ENCODE measurements at regions not wholly inside any gene's neighbourhood (a gene's known extent, or its start where the extent isn't known, plus 50 kb on each side); places are given as distances from the start of the nearest gene placed in this dataset.

- DNase-seq (no peak), ATAC-seq (no peak)
- intact Hi-C loops (cut with micrococcal nuclease): no loop called here
Observed at GRCh38 chr15:69592954-69593353, 140.3 kb downstream of the RPLP1 start.

GRCh38 chr15:69593488-69593887, 140.9 kb downstream of the RPLP1 start:
- intact Hi-C loops (cut with micrococcal nuclease): no loop called here
- no peak for DNase-seq
- ATAC-seq: no peak

- DNase-seq (peak; percentile 64), ATAC-seq (peak; percentile 49)
- intact Hi-C loops (cut with micrococcal nuclease): no loop called here
Observed at GRCh38 chr15:69593981-69594966, 141.7 kb downstream of the RPLP1 start.

- intact Hi-C loops (cut with micrococcal nuclease): no loop called here
- DNase-seq: peak; percentile 87
- ATAC-seq: peak; percentile 96
Observed at GRCh38 chr15:69595009-69595791, 142.6 kb downstream of the RPLP1 start.

GRCh38 chr15:69597061-69597592, 144.5 kb downstream of the RPLP1 start:
- DNase-seq (no peak), ATAC-seq (no peak)
- intact Hi-C loops (cut with micrococcal nuclease): no loop called here

GRCh38 chr15:69599271-69599670, 146.7 kb downstream of the RPLP1 start:
- intact Hi-C loops (cut with micrococcal nuclease): no loop called here
- DNase-seq: no peak
- no peak for ATAC-seq

- ATAC-seq (no peak), DNase-seq (no peak)
- intact Hi-C loops (cut with micrococcal nuclease): no loop called here
Observed at GRCh38 chr15:69600556-69601085, 148.0 kb downstream of the RPLP1 start.

- ATAC-seq (no peak), DNase-seq (no peak)
- intact Hi-C loops (cut with micrococcal nuclease): no loop called here
Observed at GRCh38 chr15:69601711-69602504, 149.3 kb downstream of the RPLP1 start.

GRCh38 chr15:69602921-69603320, 150.3 kb downstream of the RPLP1 start:
- intact Hi-C loops (cut with micrococcal nuclease): no loop called here
- DNase-seq (no peak), ATAC-seq (no peak)

GRCh38 chr15:69603369-69604071, 150.9 kb downstream of the RPLP1 start:
- ATAC-seq: no peak
- intact Hi-C loops (cut with micrococcal nuclease): no loop called here
- no peak for DNase-seq

GRCh38 chr15:69604072-69604411, 151.4 kb downstream of the RPLP1 start:
- DNase-seq: no peak
- peak; percentile 21 for ATAC-seq
- intact Hi-C loops (cut with micrococcal nuclease): no loop called here

- intact Hi-C loops (cut with micrococcal nuclease): no loop called here
- no peak for ATAC-seq
- no peak for DNase-seq
Observed at GRCh38 chr15:69606144-69606543, 153.5 kb downstream of the RPLP1 start.

- intact Hi-C loops (cut with micrococcal nuclease): no loop called here
- DNase-seq: no peak
- ATAC-seq: peak; percentile 49
Observed at GRCh38 chr15:69606921-69607500, 154.4 kb downstream of the RPLP1 start.

- intact Hi-C loops (cut with micrococcal nuclease): no loop called here
- no peak for DNase-seq
Observed at GRCh38 chr15:69608661-69609060, 156.0 kb downstream of the RPLP1 start.

GRCh38 chr15:69609176-69609575, 156.6 kb downstream of the RPLP1 start:
- no peak for DNase-seq
- ATAC-seq: no peak
- intact Hi-C loops (cut with micrococcal nuclease): no loop called here

More at GRCh38 chr15:69608661-69609060, 156.0 kb downstream of the RPLP1 start:
- no peak for ATAC-seq

- ATAC-seq (no peak), DNase-seq (no peak)
- intact Hi-C loops (cut with micrococcal nuclease): no loop called here
Observed at GRCh38 chr15:69609776-69610175, 157.2 kb downstream of the RPLP1 start.

- ATAC-seq (no peak), DNase-seq (no peak)
- intact Hi-C loops (cut with micrococcal nuclease): no loop called here
Observed at GRCh38 chr15:69610277-69610676, 157.7 kb downstream of the RPLP1 start.

- no peak for ATAC-seq
- intact Hi-C loops (cut with micrococcal nuclease): no loop called here
Observed at GRCh38 chr15:69610858-69611257, 158.2 kb downstream of the RPLP1 start.

More at GRCh38 chr15:69610858-69611257, 158.2 kb downstream of the RPLP1 start:
- DNase-seq: no peak

Measured in left ventricle myocardium superior (tissue), 1 donor.